B cell (primary cell): ENCODE measurements at regions not wholly inside any gene's neighbourhood (a gene's known extent, or its start where the extent isn't known, plus 50 kb on each side); places are given as distances from the start of the nearest gene placed in this dataset.

ENCODE experiments used
- ATAC-seq: fragments of 200-7000 bp; cut with Tn5 transposase; one replicate; pipeline ENCODE4 v1.10.0; 2021; ENCODE audit warnings: low read depth, mild to moderate bottlenecking, moderate number of reproducible peaks, moderate library complexity
- CTCF ChIA-PET: fragments of 350-600 bp; sonication (Branson Sonifier 250); formaldehyde crosslinking; loops from one replicate; lab custom pipeline; 2021; ENCODE audit warnings: antibody characterized with exemption, inconsistent platforms; lab: Charles Lee
- POLR2A ChIA-PET: fragments of 350-600 bp; sonication (Branson Sonifier 250); formaldehyde crosslinking; loops from one replicate; lab custom pipeline; 2021; ENCODE audit warnings: antibody characterized with exemption; lab: Charles Lee
- DNase-seq: peaks from one replicate; pipeline ENCODE4 v3.0.0; 2013
- H2AFZ ChIP-seq: 2 replicates; pipeline ENCODE4 v1.6.1; 2012; ENCODE audit warnings: mild to moderate bottlenecking, low read depth, low read length; ENCODE audit not compliant: insufficient read depth, poor library complexity, severe bottlenecking
- H3K27ac ChIP-seq, 2 donors: 1 replicate in 1 of 2; 2 replicates in 1 of 2; pipeline ENCODE4 v1.5.1; 2012 to 2013; ENCODE audit warnings: low read length in 2 of 2, mild to moderate bottlenecking in 2 of 2, moderate library complexity in 1 of 2
- H3K27me3 ChIP-seq, 4 experiments: fragments of 200-600 bp in 1 of 4; sonication (generic) in 1 of 4; replicated peaks in 1 of 4; 1 replicate in 2 of 4; 2 replicates in 2 of 4; pipeline versions ENCODE4 v1.6.1 to v1.7.0; 2013 to 2016; ENCODE audit warnings: low read length in 3 of 4, mild to moderate bottlenecking in 2 of 4, mixed read lengths in 1 of 4, moderate library complexity in 1 of 4; ENCODE audit not compliant: insufficient read depth in 4 of 4, control insufficient read depth in 3 of 4; ENCODE audit errors: control extremely low read depth in 1 of 4
- H3K36me3 ChIP-seq, 2 experiments: replicated peaks in 1 of 2; 1 replicate in 1 of 2; 2 replicates in 1 of 2; pipeline versions ENCODE4 v1.6.1 to v1.7.1; 2013; ENCODE audit warnings: low read length in 1 of 2; ENCODE audit not compliant: insufficient read depth in 2 of 2, control insufficient read depth in 1 of 2; ENCODE audit errors: control extremely low read depth in 1 of 2, extremely low read depth in 1 of 2
- H3K4me1 ChIP-seq, 2 donors: fragments of 200-600 bp in 1 of 2; sonication (generic) in 1 of 2; 1 replicate in 1 of 2; 2 replicates in 1 of 2; pipeline versions ENCODE4 v1.5.1 to v1.6.1; 2013 to 2017; ENCODE audit warnings: low read length in 2 of 2; ENCODE audit not compliant: control insufficient read depth in 2 of 2, insufficient read depth in 2 of 2
- H3K4me2 ChIP-seq: replicated peaks from 2 replicates; pipeline ENCODE3; 2012; ENCODE audit warnings: mild to moderate bottlenecking, low read depth, low read length; ENCODE audit not compliant: poor library complexity, severe bottlenecking
- H3K4me3 ChIP-seq, 5 experiments: fragments of 200-600 bp in 1 of 5; sonication (generic) in 1 of 5; 1 replicate in 3 of 5; 2 replicates in 2 of 5; pipeline versions ENCODE4 v1.5.1 to v1.7.0; 2011 to 2016; ENCODE audit warnings: low read length in 4 of 5, mild to moderate bottlenecking in 4 of 5, low read depth in 2 of 5, control low read depth in 1 of 5, moderate library complexity in 1 of 5; ENCODE audit not compliant: insufficient read depth in 1 of 5; ENCODE audit errors: control extremely low read depth in 1 of 5, extremely low read depth in 1 of 5
- H3K79me2 ChIP-seq: fragments of 200-600 bp; sonication (generic); one replicate; pipeline ENCODE4 v1.6.0; 2016; ENCODE audit warnings: low read length; ENCODE audit not compliant: control insufficient read depth, insufficient read depth
- H3K9ac ChIP-seq: fragments of 200-600 bp; sonication (generic); 2 replicates; pipeline ENCODE4 v1.6.1; 2017; ENCODE audit warnings: mild to moderate bottlenecking, low read length, moderate library complexity
- H3K9me3 ChIP-seq, 3 donors: one replicate each; pipeline versions ENCODE4 v1.6.1 to v1.7.1; 2013; ENCODE audit warnings: low read length in 2 of 3; ENCODE audit not compliant: control insufficient read depth in 2 of 3, insufficient read depth in 1 of 3; ENCODE audit errors: control extremely low read depth in 1 of 3
- H4K20me1 ChIP-seq: 2 replicates; pipeline ENCODE4 v1.6.0; 2012; ENCODE audit warnings: mild to moderate bottlenecking, low read length; ENCODE audit not compliant: insufficient read depth, control insufficient read depth, poor library complexity, severe bottlenecking
- H3K27ac Mint-ChIP-seq: one replicate; pipeline ENCODE4 v1.8.0; 2021; ENCODE audit warnings: mixed read lengths
- H3K27me3 Mint-ChIP-seq: one replicate; pipeline ENCODE4 v1.8.0; 2021; ENCODE audit warnings: mixed read lengths
- H3K4me1 Mint-ChIP-seq: one replicate; pipeline ENCODE4 v1.8.0; 2021; ENCODE audit warnings: mixed read lengths
- H3K4me3 Mint-ChIP-seq: one replicate; pipeline ENCODE4 v1.8.0; 2021; ENCODE audit warnings: mixed read lengths
- H3K9me3 Mint-ChIP-seq: one replicate; pipeline ENCODE4 v1.8.0; 2022; ENCODE audit warnings: mixed read lengths; ENCODE audit not compliant: insufficient read depth
- EZH2 ChIP-seq: IDR thresholded peaks from 2 replicates; pipeline ENCODE4 v1.6.1; 2012; ENCODE audit warnings: borderline replicate concordance, low read depth, mild to moderate bottlenecking, moderate library complexity, low read length; ENCODE audit not compliant: insufficient read depth, poor library complexity, severe bottlenecking
- WGBS: methylation state at CpG from one replicate; pipeline ENCODE4 v1.1.5; 2013; ENCODE audit warnings: missing lambda C conversion rate; ENCODE audit not compliant: insufficient coverage; 5-methylcytosine and 5-hydroxymethylcytosine counted together
- intact Hi-C: fragments of 100-400 bp; cut with micrococcal nuclease; formaldehyde crosslinking; loops from one replicate; pipeline ENCODE4 v1.10.0; 2022
- TF ChIP-seq, protein P1 (sequence below): fragments of 200-600 bp; IDR thresholded peaks from one replicate; pipeline ENCODE4 v1.8.0; 2022; ENCODE audit warnings: antibody characterized with exemption, mild to moderate bottlenecking

DNA sequence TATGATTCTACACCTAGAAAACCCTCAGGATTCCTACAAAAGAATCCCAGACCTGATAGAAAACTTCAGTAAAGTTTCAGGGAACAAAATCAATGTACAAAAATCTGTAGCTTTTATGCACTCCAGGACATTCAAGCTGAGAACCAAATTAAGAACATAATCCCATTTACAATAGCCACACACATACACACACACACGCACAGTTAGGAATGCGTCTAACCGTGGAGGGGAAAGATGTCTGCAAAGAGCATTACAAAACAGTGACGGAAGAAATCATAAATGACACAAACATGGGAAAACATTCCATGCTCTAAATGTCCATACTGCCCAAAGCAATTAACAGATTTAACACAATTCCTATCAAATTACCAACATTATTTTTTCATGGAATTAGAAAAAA lies 51.4 kb upstream of the CAST start:
- ATAC-seq (no peak), DNase-seq (no peak)
- Mint-ChIP-seq H3K27ac (no peak overlapping the region), H3K9me3 (no peaks in the 10 kb centered on the region), H3K4me3 (no peak overlapping the region), H3K27me3 (peaks cover 23% of the 10 kb centered on the region), H3K4me1 (no peaks in the 10 kb centered on the region)
- Histone ChIP-seq H3K36me3 (no peaks in the 10 kb centered on the region), H3K4me2 (no peak overlapping the region), H2AFZ (no peak overlapping the region), H4K20me1 (no peaks in the 10 kb centered on the region), H3K9me3 (no peaks in the 10 kb centered on the region), H3K27ac (no peak overlapping the region), H3K79me2 (no peaks in the 10 kb centered on the region), H3K27me3 (peaks cover 0 to 4% (median 0%) of the 10 kb centered on the region in 4 experiments), H3K4me1 (peaks cover 0 to 3% of the 10 kb centered on the region in 2 donors), H3K9ac (no peak overlapping the region), H3K4me3 (no peak overlapping the region)
- ChIA-PET POLR2A (no interaction called here), CTCF (no interaction called here)
- intact Hi-C loops, result loop anchor here (1.0 kb wide), 1 partner anchor 49 kb away; no protein-coding TSS in a partner anchor
- TF ChIP-seq, protein P1, sequence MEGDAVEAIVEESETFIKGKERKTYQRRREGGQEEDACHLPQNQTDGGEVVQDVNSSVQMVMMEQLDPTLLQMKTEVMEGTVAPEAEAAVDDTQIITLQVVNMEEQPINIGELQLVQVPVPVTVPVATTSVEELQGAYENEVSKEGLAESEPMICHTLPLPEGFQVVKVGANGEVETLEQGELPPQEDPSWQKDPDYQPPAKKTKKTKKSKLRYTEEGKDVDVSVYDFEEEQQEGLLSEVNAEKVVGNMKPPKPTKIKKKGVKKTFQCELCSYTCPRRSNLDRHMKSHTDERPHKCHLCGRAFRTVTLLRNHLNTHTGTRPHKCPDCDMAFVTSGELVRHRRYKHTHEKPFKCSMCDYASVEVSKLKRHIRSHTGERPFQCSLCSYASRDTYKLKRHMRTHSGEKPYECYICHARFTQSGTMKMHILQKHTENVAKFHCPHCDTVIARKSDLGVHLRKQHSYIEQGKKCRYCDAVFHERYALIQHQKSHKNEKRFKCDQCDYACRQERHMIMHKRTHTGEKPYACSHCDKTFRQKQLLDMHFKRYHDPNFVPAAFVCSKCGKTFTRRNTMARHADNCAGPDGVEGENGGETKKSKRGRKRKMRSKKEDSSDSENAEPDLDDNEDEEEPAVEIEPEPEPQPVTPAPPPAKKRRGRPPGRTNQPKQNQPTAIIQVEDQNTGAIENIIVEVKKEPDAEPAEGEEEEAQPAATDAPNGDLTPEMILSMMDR, result no peak
- no peak for TF ChIP-seq EZH2
- WGBS, result 100% methylated on average over 1 of the region's 4 CpGs

DNA sequence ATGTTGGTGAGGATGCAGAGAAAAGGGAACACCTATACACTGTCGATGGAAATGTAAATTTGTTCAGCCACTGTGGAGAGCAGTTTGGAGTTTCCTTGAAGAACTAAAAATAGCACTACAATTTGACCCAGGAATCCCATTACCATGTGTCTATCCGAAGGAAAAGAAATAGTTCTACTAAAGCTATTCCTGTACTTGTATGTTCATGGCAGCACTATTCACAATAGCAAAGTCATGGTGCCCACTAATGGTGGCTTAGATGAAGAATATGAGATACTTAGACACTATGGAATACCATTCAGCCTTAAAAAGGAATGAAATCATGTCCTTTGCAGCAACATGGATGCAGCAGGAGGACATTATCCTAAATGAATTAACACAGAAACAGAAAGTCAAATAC lies 50.2 kb upstream of the CAST start:
- Histone ChIP-seq H4K20me1 (no peaks in the 10 kb centered on the region), H3K27me3 (peaks cover 0 to 4% (median 0%) of the 10 kb centered on the region in 4 experiments), H3K4me2 (no peak overlapping the region), H3K9me3 (no peaks in the 10 kb centered on the region), H3K27ac (no peak overlapping the region), H3K4me3 (no peak overlapping the region), H3K9ac (no peak overlapping the region), H3K4me1 (peaks cover 0 to 3% of the 10 kb centered on the region in 2 donors), H3K36me3 (no peaks in the 10 kb centered on the region), H3K79me2 (no peaks in the 10 kb centered on the region), H2AFZ (no peak overlapping the region)
- Mint-ChIP-seq H3K4me3 (no peak overlapping the region), H3K9me3 (no peaks in the 10 kb centered on the region), H3K27me3 (peaks cover 23% of the 10 kb centered on the region), H3K4me1 (no peaks in the 10 kb centered on the region), H3K27ac (no peak overlapping the region)
- TF ChIP-seq, protein P1, result no peak
- no peak for TF ChIP-seq EZH2
- POLR2A ChIA-PET, result no interaction called here
- intact Hi-C loops, result loop anchor here (2.0 kb wide), 1 partner anchor 551 kb away; no protein-coding TSS in a partner anchor
- no peak for ATAC-seq
- no peak for DNase-seq
- no CpG with 5 or more reads among the region's 2 CpGs for WGBS
- CTCF ChIA-PET, result interaction anchor here (1.0 to 1.5 kb wide), 4 partner anchors 8 to 550 kb away, joined by 3 to 4 read pairs (median 3); no protein-coding TSS in a partner anchor
